Stimulated activated CD4-positive, alpha-beta T cell treated with anti-CD3 and anti-CD28 coated beads, Interleukin-12 subunit alpha, Interleukin-12 subunit beta, amount 100 ng/mL, for 24 hours (primary cell): ENCODE measurements at regions not wholly inside any gene's neighbourhood (a gene's known extent, or its start where the extent isn't known, plus 50 kb on each side); places are given as distances from the start of the nearest gene placed in this dataset.

Experiments
- DNase-seq, 2 experiments: peaks; one replicate each; pipeline ENCODE4 v3.0.0-alpha.2; 2020; ENCODE audit warnings: low read depth in 2 of 2

- DNase-seq: no peak
These were observed 547.8 kb downstream of the CDH26 start for GRCh38 chr20:60506061-60506460.

- no peak for DNase-seq
These were observed 549.0 kb downstream of the CDH26 start for GRCh38 chr20:60507087-60507694.

- no peak for DNase-seq
These were observed 551.2 kb downstream of the CDH26 start for GRCh38 chr20:60509407-60509806.

- no peak for DNase-seq
These were observed 552.1 kb downstream of the CDH26 start for GRCh38 chr20:60510356-60510755.

- no peak for DNase-seq
These were observed 554.2 kb downstream of the CDH26 start for GRCh38 chr20:60512443-60512842.

- DNase-seq: no peak
These were observed 554.9 kb downstream of the CDH26 start for GRCh38 chr20:60513141-60513540.

- DNase-seq: no peak
These were observed 558.2 kb downstream of the CDH26 start for GRCh38 chr20:60516442-60516841.

- no peak for DNase-seq
These were observed 559.8 kb downstream of the CDH26 start for GRCh38 chr20:60518022-60518421.

- no peak for DNase-seq
These were observed 567.2 kb downstream of the CDH26 start for GRCh38 chr20:60525397-60525796.

- no peak for DNase-seq
These were observed 569.4 kb downstream of the CDH26 start for GRCh38 chr20:60527656-60528055.

- no peak for DNase-seq
These were observed 569.9 kb downstream of the CDH26 start for GRCh38 chr20:60528141-60528540.

GRCh38 chr20:60529149-60529548 lies 570.9 kb downstream of the CDH26 start:
- DNase-seq: no peak

GRCh38 chr20:60535211-60535610 lies 577.0 kb downstream of the CDH26 start:
- DNase-seq: no peak

GRCh38 chr20:60540591-60540990 lies 582.4 kb downstream of the CDH26 start:
- DNase-seq: no peak

GRCh38 chr20:60541991-60542390 lies 583.8 kb downstream of the CDH26 start:
- no peak for DNase-seq

GRCh38 chr20:60543598-60543997 lies 585.4 kb downstream of the CDH26 start:
- no peak for DNase-seq

GRCh38 chr20:60553095-60553494 lies 594.9 kb downstream of the CDH26 start:
- no peak for DNase-seq

- no peak for DNase-seq
These were observed 600.3 kb downstream of the CDH26 start for GRCh38 chr20:60558486-60558885.

- DNase-seq: no peak
These were observed 601.2 kb downstream of the CDH26 start for GRCh38 chr20:60559462-60559861.

- no peak for DNase-seq
These were observed 602.8 kb downstream of the CDH26 start for GRCh38 chr20:60561052-60561451.

- DNase-seq: no peak
These were observed 606.9 kb downstream of the CDH26 start for GRCh38 chr20:60565083-60565482.

- DNase-seq: no peak
These were observed 607.3 kb downstream of the CDH26 start for GRCh38 chr20:60565551-60565950.

- DNase-seq: no peak
These were observed 610.9 kb downstream of the CDH26 start for GRCh38 chr20:60569116-60569515.
